ENCODE measurements at regions not wholly inside any gene's neighbourhood (a gene's known extent, or its start where the extent isn't known, plus 50 kb on each side); places are given as distances from the start of the nearest gene placed in this dataset.

- Mint-ChIP-seq H3K4me1 (ENCODE audit: unreplicated experiment) (peaks cover 26% of the 10 kb centered on the region), H3K27me3 (ENCODE audit: unreplicated experiment) (no peaks in the 10 kb centered on the region), H3K4me3 (ENCODE audit: unreplicated experiment) (no peak overlapping the region), H3K36me3 (ENCODE audit: unreplicated experiment) (peaks cover 5% of the 10 kb centered on the region), H3K9me3 (ENCODE audit: unreplicated experiment) (peaks cover 15% of the 10 kb centered on the region), H3K27ac (ENCODE audit: unreplicated experiment) (no peak overlapping the region)
- no peak for DNase-seq (ENCODE audit: extremely low spot score, unreplicated experiment)
- no peak for TF ChIP-seq CTCF (IDR thresholded peaks at IDR 0.05)
Measured at GRCh38 chr9:2557693-2558092, 63.9 kb upstream of the VLDLR start.

DNA sequence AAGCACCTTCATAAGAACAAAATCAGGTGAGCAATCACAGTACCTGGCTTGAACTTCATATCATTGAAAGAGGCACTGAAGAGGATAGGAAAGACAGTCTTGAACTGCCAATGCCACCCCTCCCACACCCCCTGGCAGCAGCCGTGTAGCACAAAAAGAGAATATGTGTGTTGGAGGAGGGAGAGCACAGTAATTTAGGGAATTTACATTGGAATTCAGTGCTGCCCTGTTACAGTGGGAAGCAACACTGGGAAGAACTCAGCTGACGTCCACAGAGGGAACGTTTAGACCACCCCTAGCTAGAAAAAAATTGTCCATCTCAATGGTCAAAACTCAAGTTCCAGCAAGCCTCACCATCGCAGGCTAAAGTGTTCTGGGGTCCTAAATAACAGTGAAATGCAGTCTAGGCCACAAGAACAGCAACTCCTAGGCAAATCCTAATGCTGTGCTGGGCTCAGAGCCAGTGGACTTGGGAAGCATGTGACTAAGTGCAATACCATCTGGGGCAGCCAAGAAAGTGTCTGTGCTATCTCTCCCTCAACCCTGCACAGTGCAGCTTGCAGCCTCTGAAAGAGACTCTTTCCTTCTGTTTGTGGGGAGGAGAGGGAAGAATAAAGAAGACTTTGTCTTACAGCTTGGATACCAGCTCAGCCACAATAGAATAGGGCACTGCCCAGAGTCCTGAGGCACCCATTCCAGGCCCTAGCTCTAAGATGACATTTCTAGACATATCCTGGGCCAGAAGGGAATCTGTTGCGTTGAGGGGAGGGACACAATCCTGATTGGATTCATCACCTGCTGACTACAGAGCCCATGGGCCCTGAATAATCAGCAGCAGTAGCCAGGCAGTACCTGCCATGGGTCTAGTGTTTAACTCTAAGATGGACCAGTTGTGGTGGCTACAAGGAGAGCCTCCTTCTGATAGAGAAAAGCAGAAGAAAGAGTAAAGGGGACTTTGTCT is 62.1 kb upstream of the VLDLR start:
- no peak overlapping the region for H3K4me3 Mint-ChIP-seq (ENCODE audit: unreplicated experiment)
- H3K9me3 Mint-ChIP-seq (ENCODE audit: unreplicated experiment): peaks cover 17% of the 10 kb centered on the region
- peak overlapping the region; percentile 65 for H3K27ac Mint-ChIP-seq (ENCODE audit: unreplicated experiment)
- no peak for TF ChIP-seq CTCF (IDR thresholded peaks at IDR 0.05)
- no peak for DNase-seq (ENCODE audit: extremely low spot score, unreplicated experiment)
- peaks cover 7% of the 10 kb centered on the region for H3K36me3 Mint-ChIP-seq (ENCODE audit: unreplicated experiment)
- H3K4me1 Mint-ChIP-seq (ENCODE audit: unreplicated experiment): peaks cover 26% of the 10 kb centered on the region
- no peaks in the 10 kb centered on the region for H3K27me3 Mint-ChIP-seq (ENCODE audit: unreplicated experiment)

- Mint-ChIP-seq H3K9me3 (ENCODE audit: unreplicated experiment) (peaks cover 17% of the 10 kb centered on the region), H3K4me3 (ENCODE audit: unreplicated experiment) (no peak overlapping the region), H3K4me1 (ENCODE audit: unreplicated experiment) (peaks cover 26% of the 10 kb centered on the region), H3K36me3 (ENCODE audit: unreplicated experiment) (peaks cover 7% of the 10 kb centered on the region), H3K27ac (ENCODE audit: unreplicated experiment) (no peak overlapping the region), H3K27me3 (ENCODE audit: unreplicated experiment) (no peaks in the 10 kb centered on the region)
- no peak for TF ChIP-seq CTCF (IDR thresholded peaks at IDR 0.05)
- no peak for DNase-seq (ENCODE audit: extremely low spot score, unreplicated experiment)
Measured at GRCh38 chr9:2560180-2560579, 61.4 kb upstream of the VLDLR start.

DNA sequence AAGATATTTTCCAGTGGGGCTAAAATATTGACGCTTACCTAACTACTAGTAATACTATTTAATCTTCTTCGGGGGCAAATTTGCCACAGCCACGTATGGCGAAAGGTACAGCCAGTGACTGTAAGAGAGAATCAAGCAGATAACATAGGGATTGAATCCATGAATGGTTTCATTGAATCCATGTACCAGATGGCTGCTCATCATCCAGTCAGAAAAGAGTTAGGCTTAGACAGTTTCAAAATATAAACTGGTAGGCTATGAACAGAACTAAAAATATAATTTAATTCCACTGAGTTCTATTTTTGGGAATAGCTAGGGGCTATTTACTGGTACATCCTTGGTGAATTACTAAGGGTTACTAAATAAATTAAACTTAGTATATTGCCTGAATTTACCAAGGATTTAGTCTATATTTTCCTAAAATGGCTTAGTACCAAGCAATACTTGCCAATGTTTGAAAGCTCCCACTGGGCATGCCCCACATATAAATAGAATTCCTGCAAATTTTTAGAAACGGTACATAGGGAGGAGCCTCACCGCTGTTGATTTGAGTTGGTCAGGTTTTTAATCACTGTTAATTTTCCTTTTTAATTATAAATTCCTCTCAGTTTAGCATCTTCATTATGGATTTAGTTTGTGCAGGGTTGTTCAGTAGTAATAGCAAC is 55.8 kb upstream of the VLDLR start:
- Mint-ChIP-seq H3K4me1 (ENCODE audit: unreplicated experiment) (peaks cover 10% of the 10 kb centered on the region), H3K27ac (ENCODE audit: unreplicated experiment) (no peak overlapping the region), H3K36me3 (ENCODE audit: unreplicated experiment) (peaks cover 2% of the 10 kb centered on the region), H3K4me3 (ENCODE audit: unreplicated experiment) (no peak overlapping the region), H3K27me3 (ENCODE audit: unreplicated experiment) (no peaks in the 10 kb centered on the region), H3K9me3 (ENCODE audit: unreplicated experiment) (peaks cover 13% of the 10 kb centered on the region)
- TF ChIP-seq CTCF (IDR thresholded peaks at IDR 0.05): no peak
- DNase-seq (ENCODE audit: extremely low spot score, unreplicated experiment): no peak

GRCh38 chr9:2567922-2568321 is 53.7 kb upstream of the VLDLR start:
- Mint-ChIP-seq H3K4me3 (ENCODE audit: unreplicated experiment) (no peak overlapping the region), H3K36me3 (ENCODE audit: unreplicated experiment) (no peaks in the 10 kb centered on the region), H3K27ac (ENCODE audit: unreplicated experiment) (no peak overlapping the region), H3K9me3 (ENCODE audit: unreplicated experiment) (peaks cover 3% of the 10 kb centered on the region), H3K27me3 (ENCODE audit: unreplicated experiment) (no peaks in the 10 kb centered on the region), H3K4me1 (ENCODE audit: unreplicated experiment) (peaks cover 17% of the 10 kb centered on the region)
- TF ChIP-seq CTCF (IDR thresholded peaks at IDR 0.05): no peak
- no peak for DNase-seq (ENCODE audit: extremely low spot score, unreplicated experiment)

Measured in osteocyte (in vitro differentiated cells).